GM12878 (cell line): ENCODE measurements at regions not wholly inside any gene's neighbourhood (a gene's known extent, or its start where the extent isn't known, plus 50 kb on each side); places are given as distances from the start of the nearest gene placed in this dataset.

Source experiments
- ATAC-seq: fragments of 200-7000 bp; cut with Tn5 transposase; 3 replicates; pipeline ENCODE4 v1.9.1; 2020; ENCODE audit warnings: mild to moderate bottlenecking, moderate library complexity
- BruUV-seq: library from RNA; stranded (reverse); fragments of 400-500 nt; replicated peaks from 2 replicates; lab custom pipeline; 2021; lab: Mats Ljungman, UMichigan
- CTCF ChIA-PET: fragments of 300-600 bp; sonication (Branson Sonifier 250); formaldehyde crosslinking; extraction: SDS; loops from one replicate; lab custom pipeline; 2021; ENCODE audit warnings: inconsistent platforms; lab: Yijun Ruan, JAX
- POLR2A ChIA-PET: fragments of 350-600 bp; formaldehyde crosslinking; extraction: SDS; loops from one replicate; lab custom pipeline; 2021; ENCODE audit warnings: inconsistent platforms; lab: Charles Lee
- RAD21 ChIA-PET: fragments of 300-600 bp; sonication (Branson Sonifier 250); formaldehyde crosslinking; loops from one replicate; lab custom pipeline; 2023; ENCODE audit warnings: antibody characterized with exemption; ENCODE audit not compliant: unreplicated experiment; lab: Charles Lee
- SMC1A ChIA-PET: fragments of 300-600 bp; sonication (Branson Sonifier 250); formaldehyde crosslinking; loops from one replicate; lab custom pipeline; 2023; ENCODE audit not compliant: unreplicated experiment, uncharacterized antibody; lab: Charles Lee
- DNase-seq: peaks from one replicate; pipeline ENCODE4 v3.0.0-alpha.2; 2011; ENCODE audit warnings: low read depth, low spot score
- FAIRE-seq: peaks from 3 replicates; lab custom pipeline; 2011; peaks lifted over from hg19 to GRCh38; lab: Jason Lieb, UNC
- H2AFZ ChIP-seq: 2 replicates; pipeline ENCODE4 v1.6.0; 2011; ENCODE audit warnings: low read depth, low read length, control low read depth; ENCODE audit not compliant: control insufficient read depth
- H3K27ac ChIP-seq: 2 replicates; pipeline ENCODE4 v1.5.1; 2011; ENCODE audit warnings: control low read depth; ENCODE audit not compliant: control insufficient read depth, insufficient read depth
- H3K27me3 ChIP-seq, 2 experiments: replicated peaks in 1 of 2; 2 replicates each; pipeline versions ENCODE4 v1.6.0 to v1.6.1; 2011; ENCODE audit warnings: low read length in 1 of 2; ENCODE audit not compliant: control insufficient read depth in 2 of 2, insufficient read depth in 2 of 2
- H3K36me3 ChIP-seq, 2 experiments: 2 replicates each; pipeline ENCODE4 v1.5.1; 2011; ENCODE audit warnings: low read length in 1 of 2; ENCODE audit not compliant: control insufficient read depth in 2 of 2, insufficient read depth in 2 of 2
- H3K4me1 ChIP-seq: 2 replicates; pipeline ENCODE4 v1.6.1; 2011; ENCODE audit warnings: mild to moderate bottlenecking, low read length, moderate library complexity, mixed read lengths; ENCODE audit not compliant: control insufficient read depth, insufficient read depth
- H3K4me2 ChIP-seq: 2 replicates; pipeline ENCODE4 v1.6.0; 2011; ENCODE audit warnings: control low read depth; ENCODE audit not compliant: control insufficient read depth, insufficient read depth
- H3K4me3 ChIP-seq: fragments of 200-600 bp; sonication (generic); 2 replicates; pipeline ENCODE4 v1.5.1; 2016
- H3K79me2 ChIP-seq: 2 replicates; pipeline ENCODE4 v1.6.0; 2011; ENCODE audit warnings: low read length; ENCODE audit not compliant: control insufficient read depth, insufficient read depth
- H3K9ac ChIP-seq: 2 replicates; pipeline ENCODE4 v1.8.0; 2011; ENCODE audit warnings: low read length, control low read depth, mixed read lengths; ENCODE audit not compliant: control insufficient read depth, insufficient read depth
- H3K9me3 ChIP-seq: replicated peaks from 3 replicates; pipeline ENCODE4 v1.5.1; 2011; ENCODE audit warnings: mild to moderate bottlenecking, low read length; ENCODE audit not compliant: control insufficient read depth, insufficient read depth
- H4K20me1 ChIP-seq: 2 replicates; pipeline ENCODE4 v1.6.0; 2011; ENCODE audit not compliant: control insufficient read depth, insufficient read depth
- BRCA1 ChIP-seq: IDR thresholded peaks from 2 replicates; pipeline ENCODE4 v1.6.1; 2011; ENCODE audit warnings: low read depth, low read length, improper control_type of control experiment
- CBX5 ChIP-seq: sonication (generic); IDR thresholded peaks from 2 replicates; pipeline ENCODE4 v1.6.1; 2016; ENCODE audit warnings: low read depth, moderate library complexity, mild to moderate bottlenecking, inconsistent platforms
- CEBPB ChIP-seq, 2 experiments: fragments of 150-350 bp in 1 of 2; IDR thresholded peaks; 2 replicates each; pipeline ENCODE4 v1.6.1; 2012 to 2014; ENCODE audit warnings: low read depth in 2 of 2, low read length in 2 of 2, borderline replicate concordance in 1 of 2, inconsistent platforms in 1 of 2
- FOS ChIP-seq: IDR thresholded peaks from 3 replicates; pipeline ENCODE4 v1.6.1; 2011; ENCODE audit warnings: borderline replicate concordance; ENCODE audit not compliant: insufficient read length; ENCODE audit errors: extremely low read depth
- FOXK2 ChIP-seq: fragments of 450-650 bp; IDR thresholded peaks from 2 replicates; pipeline ENCODE4 v1.6.1; 2017; ENCODE audit warnings: mild to moderate bottlenecking, moderate library complexity
- KDM1A ChIP-seq: fragments of 200-600 bp; sonication (generic); IDR thresholded peaks from 2 replicates; pipeline ENCODE4 v1.6.1; 2016; ENCODE audit warnings: borderline replicate concordance
- NR2F1 ChIP-seq: fragments of 450-650 bp; conservative IDR thresholded peaks from 2 replicates; pipeline ENCODE4 v1.6.1; 2017; ENCODE audit warnings: mild to moderate bottlenecking
- NRF1 ChIP-seq: conservative IDR thresholded peaks from 2 replicates; pipeline ENCODE4 v1.6.1; 2011; ENCODE audit warnings: mild to moderate bottlenecking, low read depth, low read length, improper control_type of control experiment
- PBX3 ChIP-seq: IDR thresholded peaks from 2 replicates; pipeline ENCODE4 v1.6.1; 2011; ENCODE audit warnings: mild to moderate bottlenecking, low read depth, low read length, moderate library complexity; ENCODE audit not compliant: insufficient replicate concordance
- RELB ChIP-seq: fragments of 450-650 bp; IDR thresholded peaks from 2 replicates; pipeline ENCODE4 v1.6.1; 2017; ENCODE audit warnings: low read depth, mild to moderate bottlenecking, moderate library complexity
- SMAD5 ChIP-seq: IDR thresholded peaks from 2 replicates; pipeline ENCODE4 v1.6.1; 2016; ENCODE audit warnings: antibody characterized with exemption, low read depth
- STAT1 ChIP-seq: fragments of 450-650 bp; conservative IDR thresholded peaks from 2 replicates; pipeline ENCODE4 v1.6.1; 2014; ENCODE audit warnings: antibody characterized with exemption, mild to moderate bottlenecking
- SUZ12 ChIP-seq: fragments of 200-600 bp; sonication (generic); IDR thresholded peaks from one replicate; pipeline ENCODE4 v1.6.1; 2018; ENCODE audit warnings: antibody characterized with exemption, mild to moderate bottlenecking; ENCODE audit not compliant: unreplicated experiment
- WGBS: methylation state at CpG from one replicate; pipeline ENCODE4 v1.1.6; 2016; ENCODE audit warnings: low lambda C conversion rate; ENCODE audit not compliant: insufficient replicate concordance, insufficient coverage; ENCODE audit errors: missing lambda C conversion rate; 5-methylcytosine and 5-hydroxymethylcytosine counted together
- in situ Hi-C: fragments of 300-500 bp; cut with MboI; formaldehyde crosslinking; loops from 9 replicates; pipeline ENCODE4 v1.14.3; 2018; ENCODE audit warnings: mixed read lengths
- intact Hi-C: fragments of 100-400 bp; cut with micrococcal nuclease; formaldehyde crosslinking; loops from one replicate; pipeline ENCODE4 v1.14.2; 2022; ENCODE audit not compliant: unreplicated experiment

- intact Hi-C loops: no loop called here
- no peak overlapping the region for H3K27ac ChIP-seq
- H3K4me2 ChIP-seq: no peak overlapping the region
- no peak; the same call in 2 of the 3 replicates for ATAC-seq
- POLR2A ChIA-PET: no interaction called here
- BruUV-seq: no TSS peak
- no peak overlapping the region for H3K9ac ChIP-seq
- no peak overlapping the region for H2AFZ ChIP-seq
- no peaks in the 10 kb centered on the region for H3K9me3 ChIP-seq
- FAIRE-seq: no peak
- H3K27me3 ChIP-seq: no peaks in the 10 kb centered on the region
- H3K4me3 ChIP-seq: no peak overlapping the region
- no peaks in the 10 kb centered on the region for H3K4me1 ChIP-seq
- CTCF ChIA-PET: interaction anchor here (1.5 kb wide), 2 partner anchors 28 to 34 kb away, joined by 7 to 8 read pairs; no protein-coding TSS in a partner anchor
- TF ChIP-seq CBX5 (no peak), FOXK2 (no peak), BRCA1 (no peak)
- SMC1A ChIA-PET: interaction anchor here (0.9 to 1.9 kb wide), 3 partner anchors 10 to 20 kb away, joined by 4 to 8 read pairs (median 4); no protein-coding TSS in a partner anchor
- WGBS: 13% methylated on average over 3 of the region's 3 CpGs
- DNase-seq: no peak
- H3K79me2 ChIP-seq: no peaks in the 10 kb centered on the region
- no peaks in the 10 kb centered on the region for H4K20me1 ChIP-seq
- RAD21 ChIA-PET: interaction anchor here (1.8 kb wide), 1 partner anchor 19 kb away, joined by 6 read pairs; no protein-coding TSS in a partner anchor
- in situ Hi-C loops: no loop called here
- H3K36me3 ChIP-seq: no peaks in the 10 kb centered on the region
These were observed 303.3 kb downstream of the S1PR1 start for GRCh38 chr1:101540161-101540560.

GRCh38 chr1:101546885-101547284, 310.1 kb downstream of the S1PR1 start:
- no peak for FAIRE-seq
- H3K4me1 ChIP-seq: no peaks in the 10 kb centered on the region
- TF ChIP-seq NRF1 (no peak), CEBPB (IDR thresholded peaks at IDR 0.05; ENCODE audit: borderline replicate concordance in 1 of 2, low read depth in 2 of 2, low read length in 2 of 2) (no peak), PBX3 (no peak), FOS (no peak), RELB (no peak), NR2F1 (no peak), FOXK2 (no peak), SUZ12 (no peak), KDM1A (no peak), SMAD5 (no peak), STAT1 (no peak)

More at GRCh38 chr1:101546885-101547284, 310.1 kb downstream of the S1PR1 start:
- ChIA-PET RAD21 (no interaction called here), CTCF (no interaction called here), POLR2A (no interaction called here), SMC1A (no interaction called here)
- in situ Hi-C loops: no loop called here
- Histone ChIP-seq H2AFZ (no peak overlapping the region), H3K9me3 (no peaks in the 10 kb centered on the region), H4K20me1 (no peaks in the 10 kb centered on the region), H3K27ac (no peak overlapping the region), H3K79me2 (no peaks in the 10 kb centered on the region), H3K27me3 (no peaks in the 10 kb centered on the region), H3K4me2 (no peak overlapping the region), H3K9ac (no peak overlapping the region), H3K36me3 (no peaks in the 10 kb centered on the region), H3K4me3 (no peak overlapping the region)
- WGBS: 45% methylated on average over 1 of the region's 1 CpG
- BruUV-seq: no TSS peak
- ATAC-seq (no peak), DNase-seq (no peak)
- intact Hi-C loops: no loop called here
